CD14-positive monocyte (primary cell): ENCODE measurements at regions not wholly inside any gene's neighbourhood (a gene's known extent, or its start where the extent isn't known, plus 50 kb on each side); places are given as distances from the start of the nearest gene placed in this dataset.

Experiments
- DNase-seq, 3 donors: peaks; one replicate each; pipeline ENCODE4 v3.0.0-alpha.2; 2011 to 2022
- H2AFZ ChIP-seq: 2 replicates; pipeline ENCODE4 v1.6.0; 2012; ENCODE audit warnings: mild to moderate bottlenecking, low read depth, low read length, inconsistent platforms; ENCODE audit not compliant: insufficient read depth, poor library complexity, severe bottlenecking
- H3K27ac ChIP-seq, 2 donors: 1 replicate in 1 of 2; 2 replicates in 1 of 2; pipeline ENCODE4 v1.5.1; 2012 to 2013; ENCODE audit warnings: low read length in 2 of 2, control low read depth in 1 of 2, inconsistent platforms in 1 of 2, low read depth in 1 of 2, mild to moderate bottlenecking in 1 of 2
- H3K27me3 ChIP-seq, 2 donors: one replicate each; pipeline versions ENCODE4 v1.6.0 to v1.6.1; 2011 to 2013; ENCODE audit warnings: low read length in 2 of 2; ENCODE audit not compliant: control insufficient read depth in 2 of 2, insufficient read depth in 2 of 2
- H3K36me3 ChIP-seq, 2 donors: replicated peaks in 1 of 2; 1 replicate in 1 of 2; 2 replicates in 1 of 2; pipeline versions ENCODE4 v1.5.1 to v1.6.1; 2012 to 2013; ENCODE audit warnings: low read length in 2 of 2, control low read depth in 1 of 2, inconsistent platforms in 1 of 2, mild to moderate bottlenecking in 1 of 2; ENCODE audit not compliant: insufficient read depth in 2 of 2, control insufficient read depth in 1 of 2
- H3K4me1 ChIP-seq, 2 donors: 1 replicate in 1 of 2; 2 replicates in 1 of 2; pipeline versions ENCODE4 v1.5.1 to v1.6.1; 2012 to 2013; ENCODE audit warnings: low read length in 2 of 2, control low read depth in 1 of 2, inconsistent platforms in 1 of 2, mild to moderate bottlenecking in 1 of 2, moderate library complexity in 1 of 2; ENCODE audit not compliant: insufficient read depth in 2 of 2, control insufficient read depth in 1 of 2
- H3K4me2 ChIP-seq: replicated peaks from 2 replicates; pipeline ENCODE3; 2012; ENCODE audit warnings: low read length, moderate library complexity, mild to moderate bottlenecking; ENCODE audit not compliant: poor library complexity, severe bottlenecking; ENCODE audit errors: extremely low read depth
- H3K4me3 ChIP-seq, 3 experiments: fragments of 200-600 bp in 1 of 3; sonication (generic) in 1 of 3; replicated peaks in 1 of 3; 1 replicate in 2 of 3; 2 replicates in 1 of 3; pipeline ENCODE4 v1.5.1; 2011 to 2013; ENCODE audit warnings: low read length in 3 of 3, mild to moderate bottlenecking in 3 of 3, control low read depth in 2 of 3, low read depth in 2 of 3, inconsistent platforms in 1 of 3, moderate library complexity in 1 of 3
- H3K79me2 ChIP-seq: 2 replicates; pipeline ENCODE4 v1.6.0; 2012; ENCODE audit warnings: mild to moderate bottlenecking, control low read depth, inconsistent platforms, low read length, moderate library complexity; ENCODE audit not compliant: insufficient read depth
- H3K9ac ChIP-seq: 2 replicates; pipeline ENCODE4 v1.6.0; 2017; ENCODE audit warnings: low read length, mild to moderate bottlenecking; ENCODE audit not compliant: insufficient read depth, poor library complexity, severe bottlenecking
- H3K9me3 ChIP-seq, 2 donors: replicated peaks in 1 of 2; 1 replicate in 1 of 2; 2 replicates in 1 of 2; pipeline versions ENCODE4 v1.5.1 to v1.6.1; 2012 to 2013; ENCODE audit warnings: low read length in 2 of 2, control low read depth in 1 of 2; ENCODE audit not compliant: control insufficient read depth in 1 of 2, insufficient read depth in 1 of 2
- H4K20me1 ChIP-seq: 2 replicates; pipeline ENCODE4 v1.6.0; 2012; ENCODE audit warnings: mild to moderate bottlenecking, low read length, control low read depth, moderate library complexity; ENCODE audit not compliant: insufficient read depth
- H3K27ac Mint-ChIP-seq, 7 donors: one replicate each; pipeline ENCODE4 v1.8.0; 2020; ENCODE audit warnings: mild to moderate bottlenecking in 7 of 7, mixed read lengths in 7 of 7, moderate library complexity in 6 of 7, inconsistent platforms in 2 of 7
- H3K27me3 Mint-ChIP-seq, 3 donors: one replicate each; pipeline ENCODE4 v1.8.0; 2021 to 2022; ENCODE audit warnings: low read depth in 3 of 3, mild to moderate bottlenecking in 3 of 3, mixed read lengths in 3 of 3, moderate library complexity in 3 of 3, inconsistent platforms in 1 of 3
- H3K36me3 Mint-ChIP-seq, 2 donors: one replicate each; pipeline ENCODE4 v1.8.0; 2020; ENCODE audit warnings: mixed read lengths in 2 of 2, inconsistent platforms in 1 of 2, mild to moderate bottlenecking in 1 of 2
- H3K4me1 Mint-ChIP-seq: one replicate; pipeline ENCODE4 v1.8.0; 2020; ENCODE audit warnings: mild to moderate bottlenecking, mixed read lengths
- H3K4me3 Mint-ChIP-seq, 2 donors: one replicate each; pipeline ENCODE4 v1.8.0; 2020; ENCODE audit warnings: mild to moderate bottlenecking in 2 of 2, mixed read lengths in 2 of 2, moderate library complexity in 1 of 2
- H3K9me3 Mint-ChIP-seq, 7 donors: one replicate each; pipeline ENCODE4 v1.8.0; 2020 to 2022; ENCODE audit warnings: mixed read lengths in 7 of 7, mild to moderate bottlenecking in 6 of 7, moderate library complexity in 6 of 7, inconsistent platforms in 2 of 7
- WGBS: methylation state at CpG from one replicate; pipeline ENCODE4 v1.1.5; 2013; ENCODE audit warnings: missing lambda C conversion rate; ENCODE audit not compliant: insufficient coverage; 5-methylcytosine and 5-hydroxymethylcytosine counted together
- intact Hi-C, 2 donors: fragments of 100-400 bp; cut with micrococcal nuclease; formaldehyde crosslinking; loops; one replicate each; pipeline versions ENCODE4 v1.15.0 to v1.15.1; 2023
- TF ChIP-seq, protein P1 (sequence below): fragments of 200-600 bp; IDR thresholded peaks from one replicate; pipeline ENCODE4 v1.8.0; 2022; ENCODE audit warnings: antibody characterized with exemption, mild to moderate bottlenecking

DNA sequence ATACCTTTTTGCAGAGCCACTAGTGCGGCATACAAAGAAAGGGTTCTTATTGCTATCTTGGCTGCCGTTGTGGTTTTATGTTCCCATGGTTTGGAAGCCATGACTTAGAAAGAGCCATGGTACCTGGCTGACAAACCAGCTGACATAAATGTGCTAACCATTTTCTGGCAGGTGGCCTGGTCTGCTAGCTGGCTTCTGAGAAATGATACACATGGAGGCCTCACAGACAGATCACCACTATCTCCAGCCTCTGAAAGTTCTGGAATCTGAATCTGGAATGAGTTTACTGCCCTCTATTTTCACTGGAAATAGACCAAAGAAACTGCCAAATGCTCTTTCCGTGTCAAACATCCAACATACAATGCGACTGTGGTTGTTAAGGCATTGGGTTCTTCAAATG lies 123.7 kb downstream of the QPCT start:
- Mint-ChIP-seq H3K4me1 (peaks cover 9% of the 10 kb centered on the region), H3K36me3 (no peaks in the 10 kb centered on the region), H3K27ac (no peak overlapping the region), H3K4me3 (no peak overlapping the region), H3K9me3 (peaks cover 0 to 2% (median 0%) of the 10 kb centered on the region in 7 donors), H3K27me3 (peaks cover 0 to 1% (median 1%) of the 10 kb centered on the region in 3 donors)
- no peaks in the 10 kb centered on the region for H3K27me3 ChIP-seq
- no peak overlapping the region for H2AFZ ChIP-seq
- no peak overlapping the region for H3K9ac ChIP-seq
- 94% methylated on average over 2 of the region's 4 CpGs for WGBS
- no peak for DNase-seq
- H3K9me3 ChIP-seq = no peaks in the 10 kb centered on the region
- H3K79me2 ChIP-seq = no peaks in the 10 kb centered on the region
- H3K36me3 ChIP-seq = no peaks in the 10 kb centered on the region
- intact Hi-C loops = no loop called here
- no peaks in the 10 kb centered on the region for H3K4me1 ChIP-seq
- TF ChIP-seq, protein P1, sequence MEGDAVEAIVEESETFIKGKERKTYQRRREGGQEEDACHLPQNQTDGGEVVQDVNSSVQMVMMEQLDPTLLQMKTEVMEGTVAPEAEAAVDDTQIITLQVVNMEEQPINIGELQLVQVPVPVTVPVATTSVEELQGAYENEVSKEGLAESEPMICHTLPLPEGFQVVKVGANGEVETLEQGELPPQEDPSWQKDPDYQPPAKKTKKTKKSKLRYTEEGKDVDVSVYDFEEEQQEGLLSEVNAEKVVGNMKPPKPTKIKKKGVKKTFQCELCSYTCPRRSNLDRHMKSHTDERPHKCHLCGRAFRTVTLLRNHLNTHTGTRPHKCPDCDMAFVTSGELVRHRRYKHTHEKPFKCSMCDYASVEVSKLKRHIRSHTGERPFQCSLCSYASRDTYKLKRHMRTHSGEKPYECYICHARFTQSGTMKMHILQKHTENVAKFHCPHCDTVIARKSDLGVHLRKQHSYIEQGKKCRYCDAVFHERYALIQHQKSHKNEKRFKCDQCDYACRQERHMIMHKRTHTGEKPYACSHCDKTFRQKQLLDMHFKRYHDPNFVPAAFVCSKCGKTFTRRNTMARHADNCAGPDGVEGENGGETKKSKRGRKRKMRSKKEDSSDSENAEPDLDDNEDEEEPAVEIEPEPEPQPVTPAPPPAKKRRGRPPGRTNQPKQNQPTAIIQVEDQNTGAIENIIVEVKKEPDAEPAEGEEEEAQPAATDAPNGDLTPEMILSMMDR = no peak
- no peak overlapping the region for H3K4me3 ChIP-seq
- H3K27ac ChIP-seq = no peak overlapping the region
- no peak overlapping the region for H3K4me2 ChIP-seq
- H4K20me1 ChIP-seq = no peaks in the 10 kb centered on the region

DNA sequence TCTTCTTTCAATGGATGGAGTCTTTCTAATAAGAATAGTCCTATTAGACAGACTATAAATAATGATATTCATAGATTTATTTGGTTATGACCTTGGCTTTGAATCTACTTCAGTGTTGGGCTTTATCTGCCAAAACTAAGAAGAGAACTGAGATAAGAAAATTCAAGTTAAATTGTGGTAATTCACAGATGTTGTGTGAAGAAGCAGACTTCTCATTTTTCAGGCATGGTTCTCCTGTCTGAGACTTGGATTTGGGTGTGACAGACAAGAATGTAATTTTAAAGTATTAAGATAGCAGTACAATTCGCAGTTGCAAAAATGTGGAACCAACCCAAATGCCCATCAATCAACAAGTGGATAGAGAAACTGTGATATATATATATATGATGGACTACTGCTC lies 124.7 kb downstream of the QPCT start:
- WGBS = no CpG with 5 or more reads among the region's 1 CpG
- intact Hi-C loops = no loop called here
- Histone ChIP-seq H3K4me2 (no peak overlapping the region), H4K20me1 (no peaks in the 10 kb centered on the region), H3K36me3 (no peaks in the 10 kb centered on the region), H3K9ac (no peak overlapping the region), H3K9me3 (no peaks in the 10 kb centered on the region), H3K27ac (no peak overlapping the region), H2AFZ (no peak overlapping the region), H3K79me2 (no peaks in the 10 kb centered on the region), H3K4me3 (no peak overlapping the region), H3K4me1 (no peaks in the 10 kb centered on the region), H3K27me3 (no peaks in the 10 kb centered on the region)
- no peaks in the 10 kb centered on the region for H3K36me3 Mint-ChIP-seq
- DNase-seq = no peak
- H3K27me3 Mint-ChIP-seq = peaks cover 0 to 1% (median 1%) of the 10 kb centered on the region in 3 donors
- TF ChIP-seq, protein P1 = no peak
- H3K27ac Mint-ChIP-seq = no peak overlapping the region
- peaks cover 6% of the 10 kb centered on the region for H3K4me1 Mint-ChIP-seq
- no peak overlapping the region for H3K4me3 Mint-ChIP-seq
- H3K9me3 Mint-ChIP-seq = peaks cover 0 to 2% (median 0%) of the 10 kb centered on the region in 7 donors
